Esophagus muscularis mucosa (tissue), 4 donors: ENCODE measurements at regions not wholly inside any gene's neighbourhood (a gene's known extent, or its start where the extent isn't known, plus 50 kb on each side); places are given as distances from the start of the nearest gene placed in this dataset.
A peak's percentile ranks its signal among the peaks of the same experiment; 100 is the strongest.

ENCODE experiments used
- DNase-seq: peaks from one replicate; pipeline ENCODE4 v3.0.0-alpha.2; 2017; ENCODE audit errors: extremely low spot score
- H3K27ac ChIP-seq, 4 donors: fragments of 200-600 bp; sonication (generic); replicated peaks in 1 of 4; 1 replicate in 3 of 4; 2 replicates in 1 of 4; pipeline ENCODE4 v1.5.1; 2016 to 2019; ENCODE audit warnings: mild to moderate bottlenecking in 1 of 4
- H3K27me3 ChIP-seq, 4 donors: fragments of 200-600 bp; sonication (generic); one replicate each; pipeline versions ENCODE4 v1.5.1 to v1.6.0; 2016 to 2019
- H3K36me3 ChIP-seq, 4 donors: fragments of 200-600 bp; sonication (generic); one replicate each; pipeline ENCODE4 v1.5.1; 2016 to 2019
- H3K4me1 ChIP-seq, 4 donors: fragments of 200-600 bp; sonication (generic); one replicate each; pipeline ENCODE4 v1.5.1; 2016 to 2019
- H3K4me3 ChIP-seq, 4 donors: fragments of 200-600 bp; sonication (generic); 1 replicate in 2 of 4; 2 replicates in 2 of 4; pipeline ENCODE4 v1.5.1; 2016 to 2019; ENCODE audit warnings: mild to moderate bottlenecking in 4 of 4, moderate library complexity in 1 of 4
- H3K9me3 ChIP-seq, 4 donors: fragments of 200-600 bp; sonication (generic); 1 replicate in 3 of 4; 2 replicates in 1 of 4; pipeline ENCODE4 v1.5.1; 2016 to 2019
- EP300 ChIP-seq: sonication (generic); formaldehyde crosslinking; IDR thresholded peaks from one replicate; pipeline ENCODE4 v1.6.1; 2017; ENCODE audit warnings: antibody characterized with exemption
- POLR2A ChIP-seq: fragments of 450-650 bp; IDR thresholded peaks from one replicate; pipeline ENCODE4 v1.6.1; 2017; ENCODE audit warnings: antibody characterized with exemption, moderate library complexity, mild to moderate bottlenecking, low read depth
- POLR2AphosphoS5 ChIP-seq, 2 donors: sonication (generic); formaldehyde crosslinking; IDR thresholded peaks; one replicate each; pipeline ENCODE4 v1.6.1; 2017; ENCODE audit warnings: antibody characterized with exemption in 2 of 2
- WGBS: methylation state at CpG from one replicate; pipeline ENCODE4 v1.1.5; 2018; 5-methylcytosine and 5-hydroxymethylcytosine counted together
- intact Hi-C: fragments of 100-400 bp; cut with DNase I; formaldehyde crosslinking; loops from one replicate; pipeline ENCODE4 v1.15.1; 2023
- TF ChIP-seq, protein P1 (sequence below), 3 experiments: fragments of 200-600 bp in 2 of 3; fragments of 450-650 bp in 1 of 3; sonication (generic) in 2 of 3; IDR thresholded peaks; one replicate each; pipeline ENCODE4 v1.5.1; 2017 to 2019; ENCODE audit warnings: antibody characterized with exemption in 3 of 3, mild to moderate bottlenecking in 2 of 3, moderate library complexity in 1 of 3

DNA sequence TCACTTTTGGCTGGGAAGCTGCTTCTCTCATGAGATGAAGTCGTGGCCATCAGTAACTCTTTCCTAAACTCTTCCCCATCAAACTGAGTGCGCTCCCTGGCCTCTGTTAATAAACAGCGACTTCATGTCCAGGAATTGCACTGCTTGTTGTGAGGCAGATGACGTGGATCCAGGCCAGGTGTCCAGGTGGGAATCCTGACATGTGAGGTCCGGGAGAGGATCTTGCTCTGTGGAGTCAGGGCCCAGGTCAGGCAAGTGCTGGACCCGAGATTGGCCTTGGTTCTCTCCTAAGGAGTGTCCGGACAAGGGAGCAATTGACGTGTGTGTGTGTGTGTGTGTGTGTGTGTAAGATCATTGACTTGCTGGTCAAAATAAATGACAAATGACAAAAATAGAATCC lies 362.7 kb downstream of the GLRX3 start:
- peaks cover 0 to 16% (median 3%) of the 10 kb centered on the region in 4 donors for H3K9me3 ChIP-seq
- H3K4me1 ChIP-seq, result no peaks in the 10 kb centered on the region
- no peak overlapping the region for H3K4me3 ChIP-seq
- TF ChIP-seq EP300 (no peak), POLR2A (no peak), POLR2AphosphoS5 (IDR thresholded peaks at IDR 0.05) (no peak)
- TF ChIP-seq, protein P1, sequence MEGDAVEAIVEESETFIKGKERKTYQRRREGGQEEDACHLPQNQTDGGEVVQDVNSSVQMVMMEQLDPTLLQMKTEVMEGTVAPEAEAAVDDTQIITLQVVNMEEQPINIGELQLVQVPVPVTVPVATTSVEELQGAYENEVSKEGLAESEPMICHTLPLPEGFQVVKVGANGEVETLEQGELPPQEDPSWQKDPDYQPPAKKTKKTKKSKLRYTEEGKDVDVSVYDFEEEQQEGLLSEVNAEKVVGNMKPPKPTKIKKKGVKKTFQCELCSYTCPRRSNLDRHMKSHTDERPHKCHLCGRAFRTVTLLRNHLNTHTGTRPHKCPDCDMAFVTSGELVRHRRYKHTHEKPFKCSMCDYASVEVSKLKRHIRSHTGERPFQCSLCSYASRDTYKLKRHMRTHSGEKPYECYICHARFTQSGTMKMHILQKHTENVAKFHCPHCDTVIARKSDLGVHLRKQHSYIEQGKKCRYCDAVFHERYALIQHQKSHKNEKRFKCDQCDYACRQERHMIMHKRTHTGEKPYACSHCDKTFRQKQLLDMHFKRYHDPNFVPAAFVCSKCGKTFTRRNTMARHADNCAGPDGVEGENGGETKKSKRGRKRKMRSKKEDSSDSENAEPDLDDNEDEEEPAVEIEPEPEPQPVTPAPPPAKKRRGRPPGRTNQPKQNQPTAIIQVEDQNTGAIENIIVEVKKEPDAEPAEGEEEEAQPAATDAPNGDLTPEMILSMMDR (IDR thresholded peaks at IDR 0.05), result no peak
- intact Hi-C loops, result no loop called here
- H3K27ac ChIP-seq, result no peak overlapping the region
- 75% methylated on average over 8 of the region's 8 CpGs for WGBS
- no peaks in the 10 kb centered on the region for H3K36me3 ChIP-seq
- DNase-seq, result no peak
- peaks cover 0 to 18% (median 0%) of the 10 kb centered on the region in 4 donors for H3K27me3 ChIP-seq

DNA sequence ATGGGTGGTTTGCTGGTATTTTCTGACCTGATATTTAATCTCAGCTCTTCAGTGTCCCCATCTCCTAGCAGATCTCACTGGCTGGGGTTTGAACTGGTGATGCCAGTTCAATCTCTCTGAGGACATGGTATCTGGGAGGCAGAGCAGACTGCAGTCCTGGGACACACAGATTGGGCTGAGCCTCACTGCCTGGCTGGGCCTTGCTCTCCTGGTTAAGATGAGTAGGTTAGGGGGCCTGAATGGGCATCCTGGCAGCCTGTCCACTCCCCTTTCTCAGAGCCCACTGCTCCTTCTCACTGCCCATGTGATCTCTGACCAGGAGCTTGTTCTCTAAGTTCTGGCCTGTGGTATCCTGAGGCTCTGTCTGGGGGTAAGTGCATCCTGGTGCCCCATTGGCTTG lies 363.4 kb downstream of the GLRX3 start:
- Histone ChIP-seq H3K9me3 (peaks cover 0 to 16% (median 3%) of the 10 kb centered on the region in 4 donors), H3K27ac (no peak overlapping the region), H3K36me3 (no peaks in the 10 kb centered on the region), H3K4me1 (no peaks in the 10 kb centered on the region), H3K4me3 (no peak overlapping the region), H3K27me3 (peaks cover 0 to 18% (median 0%) of the 10 kb centered on the region in 4 donors)
- intact Hi-C loops, result no loop called here
- no peak for DNase-seq
- TF ChIP-seq, protein P1 (IDR thresholded peaks at IDR 0.05), result no peak
- no peak for TF ChIP-seq POLR2A
- TF ChIP-seq POLR2AphosphoS5 (IDR thresholded peaks at IDR 0.05), result no peak
- no peak for TF ChIP-seq EP300

DNA sequence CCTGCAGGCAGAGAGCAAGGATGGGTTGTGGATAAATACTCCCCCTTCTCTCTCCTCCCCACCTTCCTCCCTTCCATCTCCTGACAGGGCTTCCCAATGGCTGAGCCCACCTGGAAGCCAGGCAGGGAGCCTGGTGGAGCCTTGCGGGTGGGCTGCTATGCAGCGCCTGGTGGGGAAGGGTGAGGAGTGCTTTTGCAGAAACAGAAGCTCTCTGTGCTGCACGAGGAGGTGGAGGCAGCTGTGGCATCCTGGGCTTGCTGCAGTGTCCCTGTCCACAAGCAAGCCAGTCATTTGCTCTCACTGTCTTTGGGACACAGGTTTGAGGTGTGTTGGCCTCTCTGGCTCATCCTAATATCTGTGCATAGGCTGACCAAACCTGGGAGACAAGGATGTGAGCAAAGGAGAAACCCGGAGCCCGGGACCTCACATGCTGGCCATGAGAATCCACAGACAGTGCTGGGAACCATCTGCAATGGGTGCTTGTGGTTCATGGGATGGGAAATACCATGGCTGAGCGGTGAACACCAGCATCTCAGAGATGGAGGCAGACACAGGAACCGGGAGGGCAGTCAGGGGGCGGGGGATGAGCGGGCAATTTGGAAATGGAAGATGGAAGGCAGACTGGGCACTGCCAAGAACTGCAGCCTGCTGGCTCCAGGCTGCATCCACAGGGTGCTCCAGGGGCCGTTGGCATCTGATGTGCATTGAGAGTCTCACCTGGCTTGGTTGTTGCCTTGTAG lies 364.2 kb downstream of the GLRX3 start:
- H3K9me3 ChIP-seq, result peaks cover 0 to 16% (median 3%) of the 10 kb centered on the region in 4 donors
- TF ChIP-seq, protein P1 (IDR thresholded peaks at IDR 0.05), result no peak
- no peak for TF ChIP-seq EP300
- no peak for TF ChIP-seq POLR2AphosphoS5 (IDR thresholded peaks at IDR 0.05)
- TF ChIP-seq POLR2A, result no peak
- no peaks in the 10 kb centered on the region for H3K36me3 ChIP-seq
- no peak overlapping the region for H3K4me3 ChIP-seq
- no peaks in the 10 kb centered on the region for H3K4me1 ChIP-seq
- H3K27ac ChIP-seq, result no peak overlapping the region
- H3K27me3 ChIP-seq, result peaks cover 0 to 18% (median 0%) of the 10 kb centered on the region in 4 donors
- intact Hi-C loops, result no loop called here
- DNase-seq, result no peak
- 74% methylated on average over 7 of the region's 10 CpGs for WGBS

DNA sequence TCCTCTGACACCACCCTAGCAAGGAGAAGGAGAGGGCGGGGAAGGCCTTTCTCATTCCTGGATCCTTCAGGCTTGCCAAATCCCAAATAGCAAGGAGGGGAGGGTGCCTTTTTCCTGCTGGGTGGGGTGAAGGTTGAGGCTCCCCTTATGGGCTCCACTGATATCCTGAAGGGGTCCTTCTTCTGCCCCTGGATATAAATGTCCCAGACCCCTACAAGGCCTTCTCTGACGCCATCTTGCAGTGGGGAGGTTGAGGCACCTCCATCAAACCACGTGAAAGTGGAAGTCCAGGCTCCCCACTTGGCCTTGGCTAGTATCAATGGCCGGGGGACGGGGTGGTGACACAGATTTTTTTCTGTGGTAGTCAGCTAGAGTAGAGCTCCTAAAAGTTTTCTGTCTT lies 371.3 kb downstream of the GLRX3 start:
- peaks cover 0 to 15% (median 3%) of the 10 kb centered on the region in 4 donors for H3K9me3 ChIP-seq
- H3K36me3 ChIP-seq, result no peaks in the 10 kb centered on the region
- DNase-seq, result peak; percentile 90
- no peak overlapping the region for H3K27ac ChIP-seq
- WGBS, result 75% methylated on average over 5 of the region's 5 CpGs
- TF ChIP-seq POLR2A, result no peak
- TF ChIP-seq EP300, result no peak
- TF ChIP-seq, protein P1 (IDR thresholded peaks at IDR 0.05), result no peak
- no peak for TF ChIP-seq POLR2AphosphoS5 (IDR thresholded peaks at IDR 0.05)
- no peaks in the 10 kb centered on the region for H3K4me1 ChIP-seq
- intact Hi-C loops, result no loop called here
- H3K4me3 ChIP-seq, result no peak overlapping the region
- peaks cover 0 to 43% (median 0%) of the 10 kb centered on the region in 4 donors for H3K27me3 ChIP-seq
